ENCODE measurements at regions not wholly inside any gene's neighbourhood (a gene's known extent, or its start where the extent isn't known, plus 50 kb on each side); places are given as distances from the start of the nearest gene placed in this dataset.

GRCh38 chr7:123285076-123285700 is 85.4 kb upstream of the SLC13A1 start:
- CTCF ChIA-PET: no interaction called here

DNA sequence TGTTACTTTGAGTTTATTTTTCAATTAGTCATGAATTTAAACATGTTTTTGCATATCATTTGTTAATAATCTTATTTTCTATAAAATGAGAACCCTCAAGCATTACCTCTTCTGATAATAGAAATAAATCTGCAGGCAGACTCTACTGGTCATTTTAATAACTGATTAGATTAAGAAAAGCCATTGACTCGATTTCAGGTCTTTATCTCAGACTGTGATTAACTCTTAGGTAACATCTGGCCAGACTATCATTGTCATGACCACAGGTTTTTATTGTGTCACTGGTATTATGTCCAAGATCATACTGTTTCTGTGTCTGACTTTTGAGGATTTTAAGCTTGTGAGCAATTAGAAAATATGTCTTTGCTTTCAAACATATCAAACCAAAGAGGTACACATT is 83.6 kb upstream of the SLC13A1 start:
- CTCF ChIA-PET: no interaction called here
- Mint-ChIP-seq H3K4me1 (no peaks in the 10 kb centered on the region), H3K9me3 (peaks cover 0 to 4% (median 2%) of the 10 kb centered on the region in 5 donors), H3K27ac (no peak overlapping the region), H3K27me3 (peaks cover 0 to 4% of the 10 kb centered on the region in 2 donors), H3K36me3 (no peaks in the 10 kb centered on the region), H3K4me3 (no peak overlapping the region)
- DNase-seq: no peak
- H3K4me1 ChIP-seq (ENCODE audit: insufficient read depth, low read length): no peaks in the 10 kb centered on the region
- no peak overlapping the region for H3K4me3 ChIP-seq (ENCODE audit: low read length)
- no peaks in the 10 kb centered on the region for H3K36me3 ChIP-seq (ENCODE audit: insufficient read depth, low read length)
- no peak overlapping the region for H3K27ac ChIP-seq (ENCODE audit: low read depth, low read length)
- no peaks in the 10 kb centered on the region for H3K9me3 ChIP-seq (ENCODE audit: low read length)
- no peaks in the 10 kb centered on the region for H3K27me3 ChIP-seq (ENCODE audit: insufficient read depth, low read length, poor library complexity, severe bottlenecking)
- POLR2A ChIA-PET: no interaction called here

More at GRCh38 chr7:123285076-123285700, 85.4 kb upstream of the SLC13A1 start:
- Mint-ChIP-seq H3K9me3 (peaks cover 0 to 3% (median under 1%) of the 10 kb centered on the region in 5 donors), H3K36me3 (no peaks in the 10 kb centered on the region), H3K4me3 (no peak overlapping the region), H3K27ac (no peak overlapping the region), H3K27me3 (peaks cover 0 to 4% of the 10 kb centered on the region in 2 donors), H3K4me1 (no peaks in the 10 kb centered on the region)
- H3K4me3 ChIP-seq (ENCODE audit: low read length): no peak overlapping the region
- DNase-seq: no peak
- POLR2A ChIA-PET: no interaction called here
- H3K27ac ChIP-seq (ENCODE audit: low read depth, low read length): no peak overlapping the region
- no peaks in the 10 kb centered on the region for H3K4me1 ChIP-seq (ENCODE audit: insufficient read depth, low read length)
- no peaks in the 10 kb centered on the region for H3K36me3 ChIP-seq (ENCODE audit: insufficient read depth, low read length)
- H3K27me3 ChIP-seq (ENCODE audit: insufficient read depth, low read length, poor library complexity, severe bottlenecking): no peaks in the 10 kb centered on the region
- no peaks in the 10 kb centered on the region for H3K9me3 ChIP-seq (ENCODE audit: low read length)

DNA sequence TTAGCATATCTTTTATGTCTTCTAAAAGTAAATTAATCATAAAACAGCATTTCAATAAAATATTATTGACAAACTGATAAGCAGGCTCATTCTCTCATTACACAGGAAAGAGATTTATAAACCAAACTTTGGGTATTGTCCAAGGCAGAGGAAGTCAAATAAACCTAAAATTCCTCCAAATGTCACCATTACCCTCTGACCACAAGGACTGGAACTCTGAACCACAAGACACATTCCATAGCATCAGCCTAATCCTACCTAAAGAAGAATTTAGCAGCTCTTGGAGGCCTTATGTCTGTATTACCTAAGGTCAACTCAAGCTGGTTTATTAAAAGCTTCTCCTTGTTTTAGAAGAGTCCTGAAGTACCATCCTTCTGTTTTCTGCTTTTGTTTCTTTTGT is 82.4 kb upstream of the SLC13A1 start:
- H3K4me1 Mint-ChIP-seq: no peaks in the 10 kb centered on the region
- Histone ChIP-seq H3K36me3 (ENCODE audit: insufficient read depth, low read length) (no peaks in the 10 kb centered on the region), H3K27me3 (ENCODE audit: insufficient read depth, low read length, poor library complexity, severe bottlenecking) (no peaks in the 10 kb centered on the region), H3K4me3 (ENCODE audit: low read length) (no peak overlapping the region), H3K9me3 (ENCODE audit: low read length) (no peaks in the 10 kb centered on the region), H3K4me1 (ENCODE audit: insufficient read depth, low read length) (no peaks in the 10 kb centered on the region), H3K27ac (ENCODE audit: low read depth, low read length) (no peak overlapping the region)
- CTCF ChIA-PET: no interaction called here
- no peaks in the 10 kb centered on the region for H3K36me3 Mint-ChIP-seq
- peaks cover 0 to 4% (median 2%) of the 10 kb centered on the region in 5 donors for H3K9me3 Mint-ChIP-seq
- no peak overlapping the region for H3K27ac Mint-ChIP-seq
- POLR2A ChIA-PET: no interaction called here
- peaks cover 0 to 2% of the 10 kb centered on the region in 2 donors for H3K27me3 Mint-ChIP-seq
- no peak overlapping the region for H3K4me3 Mint-ChIP-seq
- DNase-seq: no peak

- no peaks in the 10 kb centered on the region for H3K4me1 ChIP-seq (ENCODE audit: insufficient read depth, low read length)
- H3K27ac Mint-ChIP-seq: no peak overlapping the region
- no peaks in the 10 kb centered on the region for H3K9me3 ChIP-seq (ENCODE audit: low read length)
- H3K4me3 ChIP-seq (ENCODE audit: low read length): no peak overlapping the region
- H3K4me3 Mint-ChIP-seq: no peak overlapping the region
- peaks cover 0 to 9% (median 2%) of the 10 kb centered on the region in 5 donors for H3K9me3 Mint-ChIP-seq
- no peaks in the 10 kb centered on the region for H3K4me1 Mint-ChIP-seq
- H3K36me3 ChIP-seq (ENCODE audit: insufficient read depth, low read length): no peaks in the 10 kb centered on the region
- ChIA-PET POLR2A (no interaction called here), CTCF (no interaction called here)
- peaks cover 0 to 2% of the 10 kb centered on the region in 2 donors for H3K27me3 Mint-ChIP-seq
- H3K36me3 Mint-ChIP-seq: no peaks in the 10 kb centered on the region
- H3K27me3 ChIP-seq (ENCODE audit: insufficient read depth, low read length, poor library complexity, severe bottlenecking): no peaks in the 10 kb centered on the region
- H3K27ac ChIP-seq (ENCODE audit: low read depth, low read length): no peak overlapping the region
- no peak for DNase-seq
Observed at GRCh38 chr7:123279949-123280348, 80.2 kb upstream of the SLC13A1 start.

GRCh38 chr7:123275036-123275753 is 75.4 kb upstream of the SLC13A1 start:
- no peaks in the 10 kb centered on the region for H3K9me3 ChIP-seq (ENCODE audit: low read length)
- no peaks in the 10 kb centered on the region for H3K27me3 Mint-ChIP-seq
- no peak overlapping the region for H3K4me3 ChIP-seq (ENCODE audit: low read length)
- CTCF ChIA-PET: no interaction called here
- no peaks in the 10 kb centered on the region for H3K36me3 Mint-ChIP-seq
- H3K4me1 Mint-ChIP-seq: no peaks in the 10 kb centered on the region
- peaks cover 0 to 9% (median 2%) of the 10 kb centered on the region in 5 donors for H3K9me3 Mint-ChIP-seq
- POLR2A ChIA-PET: no interaction called here
- no peaks in the 10 kb centered on the region for H3K36me3 ChIP-seq (ENCODE audit: insufficient read depth, low read length)
- H3K27ac ChIP-seq (ENCODE audit: low read depth, low read length): no peak overlapping the region
- no peak overlapping the region for H3K4me3 Mint-ChIP-seq
- H3K27ac Mint-ChIP-seq: no peak overlapping the region
- no peaks in the 10 kb centered on the region for H3K4me1 ChIP-seq (ENCODE audit: insufficient read depth, low read length)
- DNase-seq: no peak
- H3K27me3 ChIP-seq (ENCODE audit: insufficient read depth, low read length, poor library complexity, severe bottlenecking): no peaks in the 10 kb centered on the region

- Histone ChIP-seq H3K27ac (ENCODE audit: low read depth, low read length) (no peak overlapping the region), H3K36me3 (ENCODE audit: insufficient read depth, low read length) (no peaks in the 10 kb centered on the region), H3K9me3 (ENCODE audit: low read length) (no peaks in the 10 kb centered on the region), H3K27me3 (ENCODE audit: insufficient read depth, low read length, poor library complexity, severe bottlenecking) (no peaks in the 10 kb centered on the region), H3K4me1 (ENCODE audit: insufficient read depth, low read length) (no peaks in the 10 kb centered on the region), H3K4me3 (ENCODE audit: low read length) (no peak overlapping the region)
- DNase-seq: no peak
- no peaks in the 10 kb centered on the region for H3K36me3 Mint-ChIP-seq
- H3K4me1 Mint-ChIP-seq: no peaks in the 10 kb centered on the region
- no peak overlapping the region for H3K27ac Mint-ChIP-seq
- no peak overlapping the region for H3K4me3 Mint-ChIP-seq
- ChIA-PET CTCF (no interaction called here), POLR2A (no interaction called here)
- peaks cover 0 to 9% (median 2%) of the 10 kb centered on the region in 5 donors for H3K9me3 Mint-ChIP-seq
- H3K27me3 Mint-ChIP-seq: no peaks in the 10 kb centered on the region
Observed at GRCh38 chr7:123273185-123273584, 73.4 kb upstream of the SLC13A1 start.

DNA sequence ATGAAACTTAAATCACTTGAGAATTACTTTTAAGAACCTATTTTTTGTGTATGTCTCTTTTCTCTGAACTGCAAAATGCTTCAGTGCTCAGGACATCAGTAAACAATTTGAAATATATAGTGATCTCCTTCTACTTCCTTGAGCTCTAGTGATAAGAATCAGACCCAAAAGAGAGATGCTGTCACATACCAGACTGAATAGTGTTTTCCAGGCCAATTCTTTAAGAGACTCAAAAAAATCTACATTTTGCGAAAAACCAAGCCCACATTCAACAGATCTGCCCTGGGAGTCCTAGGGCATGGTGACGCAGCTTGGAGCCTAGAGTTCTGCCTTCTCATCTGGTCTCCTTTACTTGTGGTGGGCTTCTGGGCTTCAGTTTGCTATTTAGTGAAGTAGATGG is 72.1 kb upstream of the SLC13A1 start:
- POLR2A ChIA-PET: no interaction called here
- H3K27me3 Mint-ChIP-seq: no peaks in the 10 kb centered on the region
- peaks cover 0 to 4% (median 2%) of the 10 kb centered on the region in 5 donors for H3K9me3 Mint-ChIP-seq

DNA sequence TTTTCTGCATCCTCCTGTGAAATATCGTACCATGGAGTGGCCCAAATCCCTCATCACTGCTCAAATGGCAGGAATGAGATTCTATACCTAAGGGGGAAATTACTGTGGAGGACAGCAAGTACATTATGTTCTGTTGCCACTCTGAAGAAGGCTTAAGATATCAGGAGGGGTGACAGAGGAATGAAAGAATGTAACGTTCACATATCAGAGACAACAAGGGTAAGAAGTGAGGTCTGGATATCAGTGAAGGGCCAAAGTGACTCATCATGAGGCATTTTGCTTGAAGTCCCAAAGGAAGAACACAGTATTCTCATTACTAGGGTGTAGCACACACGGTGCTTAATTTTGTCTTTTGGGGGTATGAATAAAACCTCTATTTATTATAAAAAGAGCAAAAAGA is 71.5 kb upstream of the SLC13A1 start:
- POLR2A ChIA-PET: no interaction called here
- DNase-seq: no peak

More for the DNA sequence above, 72.1 kb upstream of the SLC13A1 start:
- H3K4me1 ChIP-seq (ENCODE audit: insufficient read depth, low read length): no peaks in the 10 kb centered on the region
- Mint-ChIP-seq H3K4me3 (no peak overlapping the region), H3K4me1 (no peaks in the 10 kb centered on the region), H3K36me3 (no peaks in the 10 kb centered on the region), H3K27ac (no peak overlapping the region)
- no peaks in the 10 kb centered on the region for H3K9me3 ChIP-seq (ENCODE audit: low read length)
- no peak for DNase-seq
- CTCF ChIA-PET: no interaction called here
- no peaks in the 10 kb centered on the region for H3K27me3 ChIP-seq (ENCODE audit: insufficient read depth, low read length, poor library complexity, severe bottlenecking)
- no peaks in the 10 kb centered on the region for H3K36me3 ChIP-seq (ENCODE audit: insufficient read depth, low read length)
- no peak overlapping the region for H3K27ac ChIP-seq (ENCODE audit: low read depth, low read length)
- no peak overlapping the region for H3K4me3 ChIP-seq (ENCODE audit: low read length)

More for the DNA sequence above, 71.5 kb upstream of the SLC13A1 start:
- Histone ChIP-seq H3K4me1 (ENCODE audit: insufficient read depth, low read length) (no peaks in the 10 kb centered on the region), H3K9me3 (ENCODE audit: low read length) (no peaks in the 10 kb centered on the region), H3K4me3 (ENCODE audit: low read length) (no peak overlapping the region), H3K27ac (ENCODE audit: low read depth, low read length) (no peak overlapping the region), H3K36me3 (ENCODE audit: insufficient read depth, low read length) (no peaks in the 10 kb centered on the region), H3K27me3 (ENCODE audit: insufficient read depth, low read length, poor library complexity, severe bottlenecking) (no peaks in the 10 kb centered on the region)
- CTCF ChIA-PET: no interaction called here
- Mint-ChIP-seq H3K27ac (no peak overlapping the region), H3K4me1 (no peaks in the 10 kb centered on the region), H3K36me3 (no peaks in the 10 kb centered on the region), H3K4me3 (no peak overlapping the region), H3K27me3 (no peaks in the 10 kb centered on the region), H3K9me3 (peaks cover 0 to 7% (median 2%) of the 10 kb centered on the region in 5 donors)

Measured in CD8-positive, alpha-beta memory T cell (primary cell).